ENCODE measurements at regions not wholly inside any gene's neighbourhood (a gene's known extent, or its start where the extent isn't known, plus 50 kb on each side); places are given as distances from the start of the nearest gene placed in this dataset.

GRCh38 chr6:84868149-84868548 is 103.8 kb upstream of the TBX18 start:
- ATAC-seq = no peak
- Mint-ChIP-seq H3K4me1 (no peaks in the 10 kb centered on the region), H3K27me3 (ENCODE audit: low read depth) (no peaks in the 10 kb centered on the region), H3K9me3 (no peaks in the 10 kb centered on the region), H3K4me3 (no peak overlapping the region), H3K36me3 (no peaks in the 10 kb centered on the region), H3K27ac (no peak overlapping the region)
- ChIA-PET CTCF (interaction anchor here (1.2 kb wide), 1 partner anchor 93 kb away, joined by 4 read pairs; no protein-coding TSS in a partner anchor), POLR2A (no interaction called here)
- TF ChIP-seq GRHL2 (CRISPR knock-in tag; IDR thresholded peaks at IDR 0.05; ENCODE audit: insufficient replicate concordance, severe bottlenecking) (no peak), ZNF423 (CRISPR knock-in tag; IDR thresholded peaks at IDR 0.05) (no peak), NFYB (CRISPR knock-in tag; conservative IDR thresholded peaks at IDR 0.05; ENCODE audit: low read depth) (no peak)
- TF ChIP-seq, protein P1, sequence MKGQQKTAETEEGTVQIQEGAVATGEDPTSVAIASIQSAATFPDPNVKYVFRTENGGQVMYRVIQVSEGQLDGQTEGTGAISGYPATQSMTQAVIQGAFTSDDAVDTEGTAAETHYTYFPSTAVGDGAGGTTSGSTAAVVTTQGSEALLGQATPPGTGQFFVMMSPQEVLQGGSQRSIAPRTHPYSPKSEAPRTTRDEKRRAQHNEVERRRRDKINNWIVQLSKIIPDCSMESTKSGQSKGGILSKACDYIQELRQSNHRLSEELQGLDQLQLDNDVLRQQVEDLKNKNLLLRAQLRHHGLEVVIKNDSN (CRISPR knock-in tag; IDR thresholded peaks at IDR 0.05) = no peak
- DNase-seq (ENCODE audit: low spot score) = no peak

DNA sequence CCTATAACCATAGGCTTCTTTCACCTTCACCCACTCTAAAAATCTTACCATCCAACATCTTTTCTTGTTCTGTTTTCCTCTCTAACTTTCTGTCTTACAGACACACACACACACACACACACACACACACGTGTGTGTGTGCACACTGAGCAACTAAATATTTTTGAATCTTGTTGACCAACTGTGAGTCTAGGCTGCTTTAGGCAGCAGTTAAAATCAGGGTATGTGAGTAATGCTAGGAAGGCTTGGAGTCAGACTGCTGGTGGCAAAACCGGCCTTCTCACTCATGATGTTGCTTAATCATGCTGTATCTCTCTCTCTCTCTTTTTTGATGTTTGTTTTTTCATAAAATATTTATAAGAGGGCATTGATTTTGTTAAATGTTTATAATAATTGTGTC is 103.1 kb upstream of the TBX18 start:
- TF ChIP-seq, protein P2, sequence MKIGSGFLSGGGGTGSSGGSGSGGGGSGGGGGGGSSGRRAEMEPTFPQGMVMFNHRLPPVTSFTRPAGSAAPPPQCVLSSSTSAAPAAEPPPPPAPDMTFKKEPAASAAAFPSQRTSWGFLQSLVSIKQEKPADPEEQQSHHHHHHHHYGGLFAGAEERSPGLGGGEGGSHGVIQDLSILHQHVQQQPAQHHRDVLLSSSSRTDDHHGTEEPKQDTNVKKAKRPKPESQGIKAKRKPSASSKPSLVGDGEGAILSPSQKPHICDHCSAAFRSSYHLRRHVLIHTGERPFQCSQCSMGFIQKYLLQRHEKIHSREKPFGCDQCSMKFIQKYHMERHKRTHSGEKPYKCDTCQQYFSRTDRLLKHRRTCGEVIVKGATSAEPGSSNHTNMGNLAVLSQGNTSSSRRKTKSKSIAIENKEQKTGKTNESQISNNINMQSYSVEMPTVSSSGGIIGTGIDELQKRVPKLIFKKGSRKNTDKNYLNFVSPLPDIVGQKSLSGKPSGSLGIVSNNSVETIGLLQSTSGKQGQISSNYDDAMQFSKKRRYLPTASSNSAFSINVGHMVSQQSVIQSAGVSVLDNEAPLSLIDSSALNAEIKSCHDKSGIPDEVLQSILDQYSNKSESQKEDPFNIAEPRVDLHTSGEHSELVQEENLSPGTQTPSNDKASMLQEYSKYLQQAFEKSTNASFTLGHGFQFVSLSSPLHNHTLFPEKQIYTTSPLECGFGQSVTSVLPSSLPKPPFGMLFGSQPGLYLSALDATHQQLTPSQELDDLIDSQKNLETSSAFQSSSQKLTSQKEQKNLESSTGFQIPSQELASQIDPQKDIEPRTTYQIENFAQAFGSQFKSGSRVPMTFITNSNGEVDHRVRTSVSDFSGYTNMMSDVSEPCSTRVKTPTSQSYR (CRISPR knock-in tag; IDR thresholded peaks at IDR 0.05) = no peak
- TF ChIP-seq, protein P3, sequence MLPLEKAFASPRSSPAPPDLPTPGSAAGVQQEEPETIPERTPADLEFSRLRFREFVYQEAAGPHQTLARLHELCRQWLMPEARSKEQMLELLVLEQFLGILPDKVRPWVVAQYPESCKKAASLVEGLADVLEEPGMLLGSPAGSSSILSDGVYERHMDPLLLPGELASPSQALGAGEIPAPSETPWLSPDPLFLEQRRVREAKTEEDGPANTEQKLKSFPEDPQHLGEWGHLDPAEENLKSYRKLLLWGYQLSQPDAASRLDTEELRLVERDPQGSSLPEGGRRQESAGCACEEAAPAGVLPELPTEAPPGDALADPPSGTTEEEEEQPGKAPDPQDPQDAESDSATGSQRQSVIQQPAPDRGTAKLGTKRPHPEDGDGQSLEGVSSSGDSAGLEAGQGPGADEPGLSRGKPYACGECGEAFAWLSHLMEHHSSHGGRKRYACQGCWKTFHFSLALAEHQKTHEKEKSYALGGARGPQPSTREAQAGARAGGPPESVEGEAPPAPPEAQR (CRISPR knock-in tag; IDR thresholded peaks at IDR 0.05) = no peak
- TF ChIP-seq, protein P4, sequence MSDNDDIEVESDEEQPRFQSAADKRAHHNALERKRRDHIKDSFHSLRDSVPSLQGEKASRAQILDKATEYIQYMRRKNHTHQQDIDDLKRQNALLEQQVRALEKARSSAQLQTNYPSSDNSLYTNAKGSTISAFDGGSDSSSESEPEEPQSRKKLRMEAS (CRISPR knock-in tag; IDR thresholded peaks at IDR 0.05) = no peak
- TF ChIP-seq MXD4 (CRISPR knock-in tag; IDR thresholded peaks at IDR 0.05; ENCODE audit: borderline replicate concordance) (no peak), HMGXB4 (CRISPR knock-in tag; IDR thresholded peaks at IDR 0.05) (no peak), E2F5 (CRISPR knock-in tag; IDR thresholded peaks at IDR 0.05) (no peak), IRF2 (CRISPR knock-in tag; IDR thresholded peaks at IDR 0.05; ENCODE audit: borderline replicate concordance, low read depth) (no peak), CREB1 (CRISPR knock-in tag; IDR thresholded peaks at IDR 0.05) (no peak), AFF4 (CRISPR knock-in tag; IDR thresholded peaks at IDR 0.05; ENCODE audit: borderline replicate concordance) (no peak), ZNF317 (CRISPR knock-in tag; IDR thresholded peaks at IDR 0.05; ENCODE audit: borderline replicate concordance, low read depth) (no peak), GTF2I (CRISPR knock-in tag; conservative IDR thresholded peaks at IDR 0.05) (no peak), FOXK1 (CRISPR knock-in tag; IDR thresholded peaks at IDR 0.05) (no peak)
- TF ChIP-seq, protein P5, sequence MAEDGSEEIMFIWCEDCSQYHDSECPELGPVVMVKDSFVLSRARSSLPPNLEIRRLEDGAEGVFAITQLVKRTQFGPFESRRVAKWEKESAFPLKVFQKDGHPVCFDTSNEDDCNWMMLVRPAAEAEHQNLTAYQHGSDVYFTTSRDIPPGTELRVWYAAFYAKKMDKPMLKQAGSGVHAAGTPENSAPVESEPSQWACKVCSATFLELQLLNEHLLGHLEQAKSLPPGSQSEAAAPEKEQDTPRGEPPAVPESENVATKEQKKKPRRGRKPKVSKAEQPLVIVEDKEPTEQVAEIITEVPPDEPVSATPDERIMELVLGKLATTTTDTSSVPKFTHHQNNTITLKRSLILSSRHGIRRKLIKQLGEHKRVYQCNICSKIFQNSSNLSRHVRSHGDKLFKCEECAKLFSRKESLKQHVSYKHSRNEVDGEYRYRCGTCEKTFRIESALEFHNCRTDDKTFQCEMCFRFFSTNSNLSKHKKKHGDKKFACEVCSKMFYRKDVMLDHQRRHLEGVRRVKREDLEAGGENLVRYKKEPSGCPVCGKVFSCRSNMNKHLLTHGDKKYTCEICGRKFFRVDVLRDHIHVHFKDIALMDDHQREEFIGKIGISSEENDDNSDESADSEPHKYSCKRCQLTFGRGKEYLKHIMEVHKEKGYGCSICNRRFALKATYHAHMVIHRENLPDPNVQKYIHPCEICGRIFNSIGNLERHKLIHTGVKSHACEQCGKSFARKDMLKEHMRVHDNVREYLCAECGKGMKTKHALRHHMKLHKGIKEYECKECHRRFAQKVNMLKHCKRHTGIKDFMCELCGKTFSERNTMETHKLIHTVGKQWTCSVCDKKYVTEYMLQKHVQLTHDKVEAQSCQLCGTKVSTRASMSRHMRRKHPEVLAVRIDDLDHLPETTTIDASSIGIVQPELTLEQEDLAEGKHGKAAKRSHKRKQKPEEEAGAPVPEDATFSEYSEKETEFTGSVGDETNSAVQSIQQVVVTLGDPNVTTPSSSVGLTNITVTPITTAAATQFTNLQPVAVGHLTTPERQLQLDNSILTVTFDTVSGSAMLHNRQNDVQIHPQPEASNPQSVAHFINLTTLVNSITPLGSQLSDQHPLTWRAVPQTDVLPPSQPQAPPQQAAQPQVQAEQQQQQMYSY (CRISPR knock-in tag; IDR thresholded peaks at IDR 0.05) = no peak
- CTCF ChIA-PET = no interaction called here
- H3K4me3 Mint-ChIP-seq = no peak overlapping the region
- no peaks in the 10 kb centered on the region for H3K4me1 Mint-ChIP-seq
- H3K27me3 Mint-ChIP-seq (ENCODE audit: low read depth) = no peaks in the 10 kb centered on the region
- POLR2A ChIA-PET = no interaction called here
- no peak for DNase-seq (ENCODE audit: low spot score)
- no peak for ATAC-seq
- no peak overlapping the region for H3K27ac Mint-ChIP-seq
- H3K9me3 Mint-ChIP-seq = no peaks in the 10 kb centered on the region
- no peaks in the 10 kb centered on the region for H3K36me3 Mint-ChIP-seq

All from WTC11 (cell line).